HepG2 (cell line): ENCODE measurements at regions not wholly inside any gene's neighbourhood (a gene's known extent, or its start where the extent isn't known, plus 50 kb on each side); places are given as distances from the start of the nearest gene placed in this dataset.

Experiments used
- ATAC-seq: fragments of 200-7000 bp; cut with Tn5 transposase; 3 replicates; pipeline ENCODE4 v1.9.1; 2020; ENCODE audit warnings: mild to moderate bottlenecking, moderate library complexity
- BruUV-seq: library from RNA; stranded (reverse); fragments of 400-500 nt; replicated peaks from 2 replicates; lab custom pipeline; 2021; lab: Mats Ljungman, UMichigan
- CTCF ChIA-PET: fragments of 300-600 bp; formaldehyde crosslinking; extraction: SDS; loops from one replicate; lab custom pipeline; 2021; ENCODE audit warnings: low total read pairs, inconsistent platforms, low intra/inter-chr PET ratio; lab: Yijun Ruan, JAX
- POLR2A ChIA-PET: fragments of 350-600 bp; sonication (Branson Sonifier 250); formaldehyde crosslinking; loops from one replicate; lab custom pipeline; 2020; ENCODE audit warnings: antibody characterized with exemption, inconsistent platforms; lab: Yijun Ruan, JAX
- DNase-seq: peaks from one replicate; pipeline ENCODE4 v3.0.0-alpha.2; 2015; ENCODE audit warnings: low spot score
- FAIRE-seq: peaks from 3 replicates; lab custom pipeline; 2011; peaks lifted over from hg19 to GRCh38; lab: Jason Lieb, UNC
- H2AFZ ChIP-seq: one replicate; pipeline ENCODE4 v1.6.1; 2011; ENCODE audit warnings: low read length, inconsistent platforms
- H3K27ac ChIP-seq: fragments of 300-600 bp; 3 replicates; pipeline ENCODE4 v1.8.0; 2011; ENCODE audit warnings: mixed run types, mild to moderate bottlenecking, mixed read lengths, low read length, inconsistent platforms; ENCODE audit not compliant: insufficient read depth; ENCODE audit errors: extremely low read length
- H3K27me3 ChIP-seq, 2 experiments: fragments of 200-600 bp in 1 of 2; 2 replicates in 1 of 2; 3 replicates in 1 of 2; pipeline versions ENCODE4 v1.6.0 to v1.8.0; 2011; ENCODE audit warnings: low read length in 2 of 2, mild to moderate bottlenecking in 2 of 2, moderate library complexity in 2 of 2, inconsistent platforms in 1 of 2; ENCODE audit not compliant: insufficient read depth in 2 of 2, control insufficient read depth in 1 of 2
- H3K36me3 ChIP-seq, 2 experiments: fragments of 200-600 bp in 1 of 2; replicated peaks in 1 of 2; 2 replicates in 1 of 2; 3 replicates in 1 of 2; pipeline versions ENCODE4 v1.5.1 to v1.8.0; 2011; ENCODE audit warnings: low read length in 2 of 2, inconsistent platforms in 1 of 2; ENCODE audit not compliant: insufficient read depth in 2 of 2, control insufficient read depth in 1 of 2
- H3K4me1 ChIP-seq: 2 replicates; pipeline ENCODE4 v1.5.1; 2012; ENCODE audit warnings: low read length, inconsistent platforms; ENCODE audit not compliant: insufficient read depth
- H3K4me2 ChIP-seq: 2 replicates; pipeline ENCODE4 v1.6.0; 2011; ENCODE audit warnings: low read depth, low read length, inconsistent platforms
- H3K4me3 ChIP-seq, 3 experiments: fragments of 200-600 bp in 1 of 3; sonication (generic), shearing (Covaris generic) in 1 of 3; replicated peaks in 1 of 3; 2 replicates each; pipeline ENCODE4 v1.5.1; 2011 to 2016; ENCODE audit warnings: low read length in 3 of 3, inconsistent platforms in 2 of 3, low read depth in 2 of 3, mild to moderate bottlenecking in 2 of 3, control low read depth in 1 of 3, mixed read lengths in 1 of 3; ENCODE audit not compliant: insufficient read depth in 1 of 3
- H3K79me2 ChIP-seq: one replicate; pipeline ENCODE4 v1.6.1; 2011; ENCODE audit warnings: low read length, inconsistent platforms; ENCODE audit not compliant: insufficient read depth
- H3K9ac ChIP-seq: 2 replicates; pipeline ENCODE4 v1.6.0; 2011; ENCODE audit warnings: mild to moderate bottlenecking, low read depth, low read length, inconsistent platforms; ENCODE audit not compliant: insufficient read depth
- H3K9me3 ChIP-seq: 2 replicates; pipeline ENCODE4 v1.5.1; 2012; ENCODE audit warnings: mild to moderate bottlenecking, low read length
- H4K20me1 ChIP-seq: 2 replicates; pipeline ENCODE4 v1.6.0; 2011; ENCODE audit warnings: inconsistent platforms, mild to moderate bottlenecking, low read length, moderate library complexity; ENCODE audit not compliant: insufficient read depth
- HHEX ChIP-seq: IDR thresholded peaks from 2 replicates; pipeline ENCODE4 v1.6.1; 2016; ENCODE audit warnings: control low read depth
- HMGA1 ChIP-seq: sonication (generic); formaldehyde crosslinking; conservative IDR thresholded peaks from 2 replicates; pipeline ENCODE4 v1.4.0; 2020; ENCODE audit warnings: missing genetic modification reagents
- IRX3 ChIP-seq: sonication (generic); formaldehyde crosslinking; IDR thresholded peaks from 2 replicates; pipeline ENCODE4 v1.8.1; 2023; ENCODE audit warnings: mild to moderate bottlenecking, low read depth, missing genetic modification reagents, borderline replicate concordance
- NCOA1 ChIP-seq: sonication (generic); formaldehyde crosslinking; IDR thresholded peaks from 2 replicates; pipeline ENCODE4 v1.9.0; 2021; ENCODE audit warnings: missing genetic modification reagents
- NR2F6 ChIP-seq, 2 experiments: IDR thresholded peaks; 2 replicates each; pipeline ENCODE4 v1.6.1; 2016; ENCODE audit warnings: antibody characterized with exemption in 1 of 2, mild to moderate bottlenecking in 1 of 2
- POLR2AphosphoS5 ChIP-seq: IDR thresholded peaks from 2 replicates; pipeline ENCODE4 v1.6.1; 2012; ENCODE audit warnings: low read depth, low read length
- SATB2 ChIP-seq: sonication (generic); formaldehyde crosslinking; IDR thresholded peaks from 2 replicates; pipeline ENCODE4 v1.5.0; 2020; ENCODE audit warnings: missing genetic modification reagents
- TARDBP ChIP-seq: sonication (generic); formaldehyde crosslinking; IDR thresholded peaks from 2 replicates; pipeline ENCODE4 v1.8.0; 2022; ENCODE audit warnings: mild to moderate bottlenecking, missing genetic modification reagents
- TBX3 ChIP-seq: fragments of 450-650 bp; IDR thresholded peaks from 2 replicates; pipeline ENCODE4 v1.6.1; 2017; ENCODE audit warnings: antibody characterized with exemption, mild to moderate bottlenecking, inconsistent platforms, borderline replicate concordance
- ZNF761 ChIP-seq: sonication (generic); formaldehyde crosslinking; conservative IDR thresholded peaks from 2 replicates; pipeline ENCODE4 v1.4.0; 2020; ENCODE audit warnings: mild to moderate bottlenecking, missing genetic modification reagents
- WGBS: methylation state at CpG from one replicate; pipeline ENCODE4 v1.1.6; 2017; ENCODE audit warnings: low lambda C conversion rate; 5-methylcytosine and 5-hydroxymethylcytosine counted together
- in situ Hi-C: cut with HindIII; loops from 2 replicates; pipeline ENCODE4 v1.10.0; 2017; ENCODE audit warnings: low pct_unique_long_range_greater_than_20kb; ENCODE audit not compliant: extremely low pct_ligation_motif_present
- intact Hi-C: fragments of 100-400 bp; cut with micrococcal nuclease; formaldehyde crosslinking; loops from one replicate; pipeline ENCODE4 v1.10.0; 2022; ENCODE audit not compliant: unreplicated experiment
- TF ChIP-seq, protein P1 (sequence below): sonication (generic); formaldehyde crosslinking; IDR thresholded peaks from 2 replicates; pipeline ENCODE4 v1.4.0; 2020; ENCODE audit warnings: missing genetic modification reagents
- TF ChIP-seq, protein P2 (sequence below): sonication (generic); formaldehyde crosslinking; IDR thresholded peaks from 2 replicates; pipeline ENCODE4 v1.5.0; 2020; ENCODE audit warnings: mild to moderate bottlenecking, missing genetic modification reagents

DNA sequence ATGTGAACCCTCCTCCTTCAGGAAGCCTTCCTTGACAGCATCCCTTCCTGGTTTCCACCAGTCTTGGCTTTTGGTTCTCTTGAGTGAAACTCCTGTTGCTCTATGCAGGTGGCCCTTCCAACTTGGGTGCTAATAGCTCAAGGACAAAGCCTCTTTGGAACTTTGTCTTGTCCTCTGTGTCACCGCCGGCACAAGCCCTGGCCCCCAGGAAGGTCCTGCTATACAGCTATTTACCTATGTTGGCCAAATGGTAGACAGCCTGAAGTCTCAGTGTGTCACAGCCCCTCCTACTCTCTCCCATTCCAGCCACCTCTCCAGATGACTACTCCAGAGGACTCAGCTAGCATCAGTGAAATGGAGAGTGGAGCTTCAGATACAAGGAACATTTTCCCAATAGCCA lies 94.7 kb upstream of the ZNF618 start:
- ATAC-seq: no peak
- ChIA-PET POLR2A (no interaction called here), CTCF (no interaction called here)
- H4K20me1 ChIP-seq: no peaks in the 10 kb centered on the region
- H3K9me3 ChIP-seq: no peaks in the 10 kb centered on the region
- no peak overlapping the region for H3K4me3 ChIP-seq
- intact Hi-C loops: no loop called here
- H3K79me2 ChIP-seq: no peaks in the 10 kb centered on the region
- BruUV-seq: no TSS peak
- H2AFZ ChIP-seq: no peak overlapping the region
- in situ Hi-C loops: no loop called here
- no peaks in the 10 kb centered on the region for H3K4me1 ChIP-seq
- peaks cover 2 to 38% of the 10 kb centered on the region in 2 experiments; a peak in 3 of 5 replicates for H3K27me3 ChIP-seq
- TF ChIP-seq TBX3: no peak
- no peak for TF ChIP-seq HHEX (CRISPR knock-in tag)
- TF ChIP-seq NR2F6 (IDR thresholded peaks at IDR 0.05): no peak
- no peak for TF ChIP-seq NR2F6 (CRISPR knock-in tag; IDR thresholded peaks at IDR 0.05)
- TF ChIP-seq POLR2AphosphoS5: no peak
- TF ChIP-seq HMGA1: no peak
- no peak for TF ChIP-seq IRX3 (CRISPR knock-in tag)
- TF ChIP-seq, protein P1, sequence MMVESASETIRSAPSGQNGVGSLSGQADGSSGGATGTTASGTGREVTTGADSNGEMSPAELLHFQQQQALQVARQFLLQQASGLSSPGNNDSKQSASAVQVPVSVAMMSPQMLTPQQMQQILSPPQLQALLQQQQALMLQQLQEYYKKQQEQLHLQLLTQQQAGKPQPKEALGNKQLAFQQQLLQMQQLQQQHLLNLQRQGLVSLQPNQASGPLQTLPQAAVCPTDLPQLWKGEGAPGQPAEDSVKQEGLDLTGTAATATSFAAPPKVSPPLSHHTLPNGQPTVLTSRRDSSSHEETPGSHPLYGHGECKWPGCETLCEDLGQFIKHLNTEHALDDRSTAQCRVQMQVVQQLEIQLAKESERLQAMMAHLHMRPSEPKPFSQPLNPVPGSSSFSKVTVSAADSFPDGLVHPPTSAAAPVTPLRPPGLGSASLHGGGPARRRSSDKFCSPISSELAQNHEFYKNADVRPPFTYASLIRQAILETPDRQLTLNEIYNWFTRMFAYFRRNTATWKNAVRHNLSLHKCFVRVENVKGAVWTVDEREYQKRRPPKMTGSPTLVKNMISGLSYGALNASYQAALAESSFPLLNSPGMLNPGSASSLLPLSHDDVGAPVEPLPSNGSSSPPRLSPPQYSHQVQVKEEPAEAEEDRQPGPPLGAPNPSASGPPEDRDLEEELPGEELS (CRISPR knock-in tag): no peak
- TF ChIP-seq SATB2 (CRISPR knock-in tag): no peak
- no peak for TF ChIP-seq TARDBP (CRISPR knock-in tag)
- no peak for TF ChIP-seq ZNF761
- TF ChIP-seq NCOA1 (CRISPR knock-in tag): no peak
- TF ChIP-seq, protein P2, sequence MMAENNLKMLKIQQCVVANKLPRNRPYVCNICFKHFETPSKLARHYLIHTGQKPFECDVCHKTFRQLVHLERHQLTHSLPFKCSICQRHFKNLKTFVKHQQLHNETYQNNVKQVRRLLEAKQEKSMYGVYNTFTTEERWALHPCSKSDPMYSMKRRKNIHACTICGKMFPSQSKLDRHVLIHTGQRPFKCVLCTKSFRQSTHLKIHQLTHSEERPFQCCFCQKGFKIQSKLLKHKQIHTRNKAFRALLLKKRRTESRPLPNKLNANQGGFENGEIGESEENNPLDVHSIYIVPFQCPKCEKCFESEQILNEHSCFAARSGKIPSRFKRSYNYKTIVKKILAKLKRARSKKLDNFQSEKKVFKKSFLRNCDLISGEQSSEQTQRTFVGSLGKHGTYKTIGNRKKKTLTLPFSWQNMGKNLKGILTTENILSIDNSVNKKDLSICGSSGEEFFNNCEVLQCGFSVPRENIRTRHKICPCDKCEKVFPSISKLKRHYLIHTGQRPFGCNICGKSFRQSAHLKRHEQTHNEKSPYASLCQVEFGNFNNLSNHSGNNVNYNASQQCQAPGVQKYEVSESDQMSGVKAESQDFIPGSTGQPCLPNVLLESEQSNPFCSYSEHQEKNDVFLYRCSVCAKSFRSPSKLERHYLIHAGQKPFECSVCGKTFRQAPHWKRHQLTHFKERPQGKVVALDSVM (CRISPR knock-in tag): no peak
- H3K36me3 ChIP-seq: no peaks in the 10 kb centered on the region
- no peak overlapping the region for H3K27ac ChIP-seq
- no peak for FAIRE-seq
- H3K9ac ChIP-seq: no peak overlapping the region
- no peak overlapping the region for H3K4me2 ChIP-seq
- WGBS: 0% methylated on average over 2 of the region's 2 CpGs
- no peak for DNase-seq
